T1000 (cell line): ENCODE measurements at regions not wholly inside any gene's neighbourhood (a gene's known extent, or its start where the extent isn't known, plus 50 kb on each side); places are given as distances from the start of the nearest gene placed in this dataset.

ENCODE experiments used
- DNase-seq: peaks from one replicate; lab custom pipeline; 2025; ENCODE audit warnings: mixed read lengths; lab: John Stamatoyannopoulos, UW

- DNase-seq, result no peak
Observed at GRCh38 chr6:146886587-146887446, 288.0 kb downstream of the ADGB start.

GRCh38 chr6:146887447-146888077 lies 288.8 kb downstream of the ADGB start:
- DNase-seq, result no peak

GRCh38 chr6:146889303-146889702 lies 290.5 kb downstream of the ADGB start:
- no peak for DNase-seq

- no peak for DNase-seq
Observed at GRCh38 chr6:146890172-146890571, 291.4 kb downstream of the ADGB start.

GRCh38 chr6:146890644-146891434 lies 292.1 kb downstream of the ADGB start:
- no peak for DNase-seq

GRCh38 chr6:146891615-146892265 lies 293.0 kb downstream of the ADGB start:
- DNase-seq, result no peak

GRCh38 chr6:146892283-146892612 lies 293.5 kb downstream of the ADGB start:
- DNase-seq, result no peak

GRCh38 chr6:146892613-146893401 lies 294.0 kb downstream of the ADGB start:
- no peak for DNase-seq

- no peak for DNase-seq
Observed at GRCh38 chr6:146893690-146894089, 294.9 kb downstream of the ADGB start.

- DNase-seq, result no peak
Observed at GRCh38 chr6:146894624-146895023, 295.9 kb downstream of the ADGB start.

GRCh38 chr6:146895101-146895771 lies 296.5 kb downstream of the ADGB start:
- DNase-seq, result no peak

- no peak for DNase-seq
Observed at GRCh38 chr6:146895772-146896061, 296.9 kb downstream of the ADGB start.

- no peak for DNase-seq
Observed at GRCh38 chr6:146896062-146896813, 297.5 kb downstream of the ADGB start.

- no peak for DNase-seq
Observed at GRCh38 chr6:146896960-146897701, 298.4 kb downstream of the ADGB start.

- no peak for DNase-seq
Observed at GRCh38 chr6:146898069-146898887, 299.5 kb downstream of the ADGB start.

- no peak for DNase-seq
Observed at GRCh38 chr6:146898888-146899227, 300.1 kb downstream of the ADGB start.

- DNase-seq, result no peak
Observed at GRCh38 chr6:146901940-146902816, 302.0 kb upstream of the STXBP5 start.

GRCh38 chr6:146902846-146903245 lies 301.4 kb upstream of the STXBP5 start:
- no peak for DNase-seq
